OCI-LY3 (cell line): ENCODE measurements at regions not wholly inside any gene's neighbourhood (a gene's known extent, or its start where the extent isn't known, plus 50 kb on each side); places are given as distances from the start of the nearest gene placed in this dataset.

ENCODE experiments used
- H2AFZ ChIP-seq: fragments of 200-600, 300-600 bp; shearing (Covaris generic); 2 replicates; pipeline ENCODE4 v1.6.0; 2014; ENCODE audit warnings: antibody characterized with exemption, low read depth, low read length
- H3K27ac ChIP-seq: fragments of 200-600, 300-600 bp; sonication (generic); 2 replicates; pipeline ENCODE4 v1.5.1; 2014; ENCODE audit warnings: mild to moderate bottlenecking, low read length, moderate library complexity, mixed read lengths
- H3K27me3 ChIP-seq: fragments of 200-600, 300-600 bp; sonication (generic); 2 replicates; pipeline ENCODE4 v1.6.1; 2014; ENCODE audit warnings: low read depth, low read length, mixed read lengths
- H3K36me3 ChIP-seq: fragments of 200-600, 300-600 bp; sonication (generic); replicated peaks from 2 replicates; pipeline ENCODE3; 2014; ENCODE audit warnings: low read depth, low read length, mixed read lengths
- H3K4me1 ChIP-seq: fragments of 300-600, 200-600 bp; sonication (generic); 2 replicates; pipeline ENCODE4 v1.6.1; 2014; ENCODE audit warnings: low read length, mixed read lengths
- H3K4me2 ChIP-seq: fragments of 200-600, 300-600 bp; sonication (generic); 2 replicates; pipeline ENCODE4 v1.6.1; 2014; ENCODE audit warnings: low read length, mixed read lengths
- H3K4me3 ChIP-seq: fragments of 300-600, 200-600 bp; sonication (generic); 2 replicates; pipeline ENCODE4 v1.5.1; 2014; ENCODE audit warnings: antibody characterized with exemption, mild to moderate bottlenecking, low read length, moderate library complexity
- H3K79me2 ChIP-seq: fragments of 300-600, 200-600 bp; shearing (Covaris generic); 2 replicates; pipeline ENCODE4 v1.6.1; 2014; ENCODE audit warnings: mild to moderate bottlenecking, low read length, mixed read lengths
- H3K9ac ChIP-seq: fragments of 300-600, 200-600 bp; shearing (Covaris generic); 2 replicates; pipeline ENCODE4 v1.6.0; 2014; ENCODE audit warnings: mild to moderate bottlenecking, low read length, moderate library complexity
- H3K9me3 ChIP-seq: fragments of 200-600, 300-600 bp; shearing (Covaris generic); 2 replicates; pipeline ENCODE4 v1.6.1; 2014; ENCODE audit warnings: low read length, mixed read lengths; ENCODE audit not compliant: insufficient read depth
- H4K20me1 ChIP-seq: fragments of 200-600, 300-600 bp; sonication (generic); 2 replicates; pipeline ENCODE4 v1.6.1; 2016; ENCODE audit warnings: low read length, mixed read lengths; ENCODE audit not compliant: insufficient read depth
- EZH2phosphoT487 ChIP-seq: fragments of 200-600 bp; shearing (Covaris generic); IDR thresholded peaks from 2 replicates; pipeline ENCODE4 v1.6.1; 2018; ENCODE audit warnings: antibody characterized with exemption, mixed run types, low read depth
- TF ChIP-seq, protein P1 (sequence below): fragments of 200-600, 300-600 bp; sonication (generic); IDR thresholded peaks from 2 replicates; pipeline ENCODE4 v1.5.1; 2014; ENCODE audit warnings: antibody characterized with exemption, low read length, low read depth

DNA sequence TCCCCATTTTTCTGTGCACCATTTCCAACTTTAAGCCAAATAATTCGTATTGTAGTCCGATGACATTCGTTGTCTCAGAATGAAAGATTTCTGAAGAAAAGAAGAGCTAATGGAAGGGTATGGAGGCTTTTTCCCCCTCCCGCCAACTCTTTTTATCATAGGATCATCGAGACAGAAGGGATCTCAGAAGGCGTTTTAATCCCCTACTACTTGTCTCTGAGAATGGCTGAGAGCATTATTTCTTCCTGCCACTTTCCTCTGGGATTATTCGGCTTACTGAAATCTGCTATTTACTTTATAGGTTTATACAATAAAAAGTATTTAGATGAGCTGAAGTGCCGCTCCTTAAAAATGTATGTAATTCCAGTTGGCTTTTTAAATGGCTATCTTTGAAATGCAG, 789.8 kb downstream of the EDEM1 start:
- H4K20me1 ChIP-seq = no peaks in the 10 kb centered on the region
- no peaks in the 10 kb centered on the region for H3K79me2 ChIP-seq
- TF ChIP-seq, protein P1, sequence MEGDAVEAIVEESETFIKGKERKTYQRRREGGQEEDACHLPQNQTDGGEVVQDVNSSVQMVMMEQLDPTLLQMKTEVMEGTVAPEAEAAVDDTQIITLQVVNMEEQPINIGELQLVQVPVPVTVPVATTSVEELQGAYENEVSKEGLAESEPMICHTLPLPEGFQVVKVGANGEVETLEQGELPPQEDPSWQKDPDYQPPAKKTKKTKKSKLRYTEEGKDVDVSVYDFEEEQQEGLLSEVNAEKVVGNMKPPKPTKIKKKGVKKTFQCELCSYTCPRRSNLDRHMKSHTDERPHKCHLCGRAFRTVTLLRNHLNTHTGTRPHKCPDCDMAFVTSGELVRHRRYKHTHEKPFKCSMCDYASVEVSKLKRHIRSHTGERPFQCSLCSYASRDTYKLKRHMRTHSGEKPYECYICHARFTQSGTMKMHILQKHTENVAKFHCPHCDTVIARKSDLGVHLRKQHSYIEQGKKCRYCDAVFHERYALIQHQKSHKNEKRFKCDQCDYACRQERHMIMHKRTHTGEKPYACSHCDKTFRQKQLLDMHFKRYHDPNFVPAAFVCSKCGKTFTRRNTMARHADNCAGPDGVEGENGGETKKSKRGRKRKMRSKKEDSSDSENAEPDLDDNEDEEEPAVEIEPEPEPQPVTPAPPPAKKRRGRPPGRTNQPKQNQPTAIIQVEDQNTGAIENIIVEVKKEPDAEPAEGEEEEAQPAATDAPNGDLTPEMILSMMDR = no peak
- no peak for TF ChIP-seq EZH2phosphoT487
- H3K4me1 ChIP-seq = peaks cover 34% of the 10 kb centered on the region
- no peak overlapping the region for H3K9ac ChIP-seq
- no peak overlapping the region for H3K4me3 ChIP-seq
- no peak overlapping the region for H3K4me2 ChIP-seq
- no peaks in the 10 kb centered on the region for H3K36me3 ChIP-seq
- no peaks in the 10 kb centered on the region for H3K27me3 ChIP-seq
- H2AFZ ChIP-seq = no peak overlapping the region
- H3K27ac ChIP-seq = no peak overlapping the region
- H3K9me3 ChIP-seq = no peaks in the 10 kb centered on the region

DNA sequence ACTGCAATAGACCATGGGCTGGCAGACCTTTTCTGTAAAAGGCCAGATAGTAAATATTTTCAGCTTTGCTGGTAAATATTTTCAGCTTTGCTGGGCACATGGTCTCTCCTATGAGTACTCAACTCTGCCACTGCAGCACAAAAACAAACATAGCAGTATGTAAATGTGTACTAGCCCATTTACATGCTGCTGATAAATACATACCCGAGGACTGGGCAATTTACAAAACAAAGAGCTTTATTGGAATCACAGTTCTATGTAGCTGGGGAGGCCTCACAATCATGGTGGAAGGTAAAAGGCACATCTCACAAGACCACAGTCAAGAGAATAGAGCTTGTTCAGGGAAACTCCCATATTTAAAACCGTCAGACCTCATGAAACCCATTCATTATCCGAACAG, 793.0 kb downstream of the EDEM1 start:
- Histone ChIP-seq H3K9me3 (no peaks in the 10 kb centered on the region), H3K4me2 (no peak overlapping the region), H3K4me1 (peaks cover 5% of the 10 kb centered on the region), H3K36me3 (no peaks in the 10 kb centered on the region), H3K27ac (no peak overlapping the region), H3K27me3 (no peaks in the 10 kb centered on the region), H3K79me2 (no peaks in the 10 kb centered on the region), H2AFZ (no peak overlapping the region), H3K4me3 (no peak overlapping the region), H4K20me1 (no peaks in the 10 kb centered on the region), H3K9ac (no peak overlapping the region)
- TF ChIP-seq, protein P1 = no peak
- no peak for TF ChIP-seq EZH2phosphoT487

DNA sequence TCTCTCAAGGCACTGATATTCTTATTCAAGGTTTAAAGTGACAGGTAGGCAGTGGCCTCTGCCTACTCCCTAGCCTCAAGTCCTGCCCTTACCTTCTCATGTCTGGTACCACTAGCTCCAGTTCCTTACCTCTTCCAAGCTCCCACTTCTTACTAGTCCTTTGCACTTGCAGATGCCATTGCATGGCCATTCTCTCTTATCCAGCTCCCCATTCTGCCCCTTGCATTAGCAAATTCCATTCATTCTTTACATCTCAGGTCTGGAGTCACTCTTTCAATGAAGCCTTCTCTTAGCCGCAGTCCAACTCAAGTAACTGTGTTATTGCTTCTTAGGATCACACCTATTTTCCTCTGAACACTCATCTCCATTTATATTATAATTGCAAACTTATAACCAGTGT, 807.1 kb downstream of the EDEM1 start:
- Histone ChIP-seq H3K27me3 (no peaks in the 10 kb centered on the region), H3K4me3 (no peak overlapping the region), H2AFZ (no peak overlapping the region), H3K27ac (no peak overlapping the region), H3K4me2 (no peak overlapping the region), H3K9me3 (no peaks in the 10 kb centered on the region), H4K20me1 (no peaks in the 10 kb centered on the region), H3K36me3 (no peaks in the 10 kb centered on the region), H3K79me2 (no peaks in the 10 kb centered on the region), H3K9ac (no peak overlapping the region), H3K4me1 (no peaks in the 10 kb centered on the region)
- TF ChIP-seq, protein P1 = no peak
- no peak for TF ChIP-seq EZH2phosphoT487

DNA sequence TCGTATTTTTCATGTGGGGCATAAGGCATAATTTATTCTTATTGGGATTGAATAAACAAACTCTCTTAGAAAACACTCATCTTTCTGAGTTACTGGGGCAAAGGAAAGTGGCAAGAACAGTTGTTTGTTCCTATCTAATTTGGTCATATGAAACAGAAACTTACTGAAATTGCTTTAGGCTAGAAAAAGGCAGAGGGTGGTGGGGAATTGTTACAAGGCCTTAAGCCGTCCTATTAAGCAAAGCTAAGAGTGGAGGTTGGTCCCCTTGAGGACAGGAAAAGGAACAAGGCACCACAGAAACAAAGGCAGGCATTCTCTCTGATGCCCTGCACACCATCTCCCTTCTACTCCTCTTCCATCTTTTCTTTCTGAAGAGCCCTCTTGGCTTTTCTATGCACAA, 830.9 kb downstream of the EDEM1 start:
- no peak overlapping the region for H2AFZ ChIP-seq
- no peaks in the 10 kb centered on the region for H3K9me3 ChIP-seq
- TF ChIP-seq, protein P1 = no peak
- TF ChIP-seq EZH2phosphoT487 = no peak
- H3K9ac ChIP-seq = no peak overlapping the region
- no peak overlapping the region for H3K4me2 ChIP-seq
- H3K4me1 ChIP-seq = no peaks in the 10 kb centered on the region
- no peak overlapping the region for H3K4me3 ChIP-seq
- H3K27me3 ChIP-seq = no peaks in the 10 kb centered on the region
- H4K20me1 ChIP-seq = no peaks in the 10 kb centered on the region
- no peak overlapping the region for H3K27ac ChIP-seq
- H3K36me3 ChIP-seq = no peaks in the 10 kb centered on the region
- H3K79me2 ChIP-seq = no peaks in the 10 kb centered on the region
